ENCODE measurements at regions not wholly inside any gene's neighbourhood (a gene's known extent, or its start where the extent isn't known, plus 50 kb on each side); places are given as distances from the start of the nearest gene placed in this dataset.

GRCh38 chr10:22852712-22853353 lies 75.0 kb upstream of the ARMC3 start:
- Histone ChIP-seq H3F3A (replicated peaks; ENCODE audit: insufficient read depth) (no peaks in the 10 kb centered on the region), H3K36me3 (replicated peaks in 1 of 2; ENCODE audit: control insufficient read depth in 1 of 2, insufficient read depth in 2 of 2, low read length in 1 of 2) (no peaks in the 10 kb centered on the region), H3K9me2 (no peaks in the 10 kb centered on the region), H3K4me1 (ENCODE audit: control insufficient read depth in 1 of 2, insufficient read depth in 2 of 2, low read depth in 1 of 2, low read length in 1 of 2) (no peaks in the 10 kb centered on the region), H3K27me3 (ENCODE audit: insufficient read depth) (no peaks in the 10 kb centered on the region), H3K9me3 (no peaks in the 10 kb centered on the region), H4K20me1 (ENCODE audit: insufficient read depth) (no peaks in the 10 kb centered on the region), H3K27ac (ENCODE audit: low read depth in 2 of 2, low read length in 1 of 2) (no peak overlapping the region), H3K9ac (no peak overlapping the region), H2AFZ (ENCODE audit: low read depth) (no peak overlapping the region), H3K4me3 (ENCODE audit: low read depth in 2 of 2, low read length in 1 of 2) (no peak overlapping the region), H3K4me2 (no peak overlapping the region), H3K79me2 (ENCODE audit: insufficient read depth) (no peaks in the 10 kb centered on the region)
- ChIA-PET CTCF (no interaction called here), POLR2A (no interaction called here)
- TF ChIP-seq TCF12 (IDR thresholded peaks at IDR 0.05), result no peak
- no peak for TF ChIP-seq FOXJ3 (CRISPR knock-in tag; IDR thresholded peaks at IDR 0.05)
- TF ChIP-seq USF2 (IDR thresholded peaks at IDR 0.05; ENCODE audit: borderline replicate concordance, low read depth, low read length), result no peak
- TF ChIP-seq RCOR1 (IDR thresholded peaks at IDR 0.05; ENCODE audit: low read length), result no peak
- TF ChIP-seq GATA2 (CRISPR knock-in tag; IDR thresholded peaks at IDR 0.05), result no peak
- no peak for TF ChIP-seq IRF3 (IDR thresholded peaks at IDR 0.05; ENCODE audit: low read depth, low read length)
- no peak for TF ChIP-seq GABPA (IDR thresholded peaks at IDR 0.05; ENCODE audit: low read depth)
- TF ChIP-seq TEAD4 (IDR thresholded peaks at IDR 0.05; ENCODE audit: borderline replicate concordance, insufficient read depth), result no peak
- no peak for TF ChIP-seq USF1 (IDR thresholded peaks at IDR 0.05; ENCODE audit: borderline replicate concordance, low read depth)
- no peak for DNase-seq
- WGBS (ENCODE audit: low lambda C conversion rate), result 71% methylated on average over 6 of the region's 6 CpGs

- no peak overlapping the region for H2AFZ ChIP-seq (ENCODE audit: low read depth)
- H3K79me2 ChIP-seq (ENCODE audit: insufficient read depth), result no peaks in the 10 kb centered on the region
- no peak for DNase-seq
- 68% methylated on average over 5 of the region's 5 CpGs for WGBS (ENCODE audit: low lambda C conversion rate)
- no peak overlapping the region for H3K27ac ChIP-seq (ENCODE audit: low read depth in 2 of 2, low read length in 1 of 2)
- H3K4me2 ChIP-seq, result no peak overlapping the region
- TF ChIP-seq RAD21 (IDR thresholded peaks at IDR 0.05; ENCODE audit: low read length) (no peak), CHD2 (IDR thresholded peaks at IDR 0.05; ENCODE audit: low read length, partially characterized antibody) (no peak), ZBTB33 (IDR thresholded peaks at IDR 0.05; ENCODE audit: borderline replicate concordance, low read depth) (no peak), EP300 (IDR thresholded peaks at IDR 0.05; ENCODE audit: borderline replicate concordance in 1 of 2, low read depth in 1 of 2, low read length in 1 of 2) (no peak)
- no peaks in the 10 kb centered on the region for H3K9me2 ChIP-seq
- no peaks in the 10 kb centered on the region for H3K36me3 ChIP-seq (replicated peaks in 1 of 2; ENCODE audit: control insufficient read depth in 1 of 2, insufficient read depth in 2 of 2, low read length in 1 of 2)
- H3K4me3 ChIP-seq (ENCODE audit: low read depth in 2 of 2, low read length in 1 of 2), result no peak overlapping the region
- H3K27me3 ChIP-seq (ENCODE audit: insufficient read depth), result no peaks in the 10 kb centered on the region
- no peaks in the 10 kb centered on the region for H4K20me1 ChIP-seq (ENCODE audit: insufficient read depth)
- no peak overlapping the region for H3K9ac ChIP-seq
- no peaks in the 10 kb centered on the region for H3F3A ChIP-seq (replicated peaks; ENCODE audit: insufficient read depth)
- CTCF ChIA-PET, result no interaction called here
- H3K4me1 ChIP-seq (ENCODE audit: control insufficient read depth in 1 of 2, insufficient read depth in 2 of 2, low read depth in 1 of 2, low read length in 1 of 2), result no peaks in the 10 kb centered on the region
- POLR2A ChIA-PET, result no interaction called here
- H3K9me3 ChIP-seq, result no peaks in the 10 kb centered on the region
Measured at GRCh38 chr10:22851865-22852239, 76.0 kb upstream of the ARMC3 start.

Data from SK-N-SH (cell line).